ENCODE measurements at regions not wholly inside any gene's neighbourhood (a gene's known extent, or its start where the extent isn't known, plus 50 kb on each side); places are given as distances from the start of the nearest gene placed in this dataset.

DNA sequence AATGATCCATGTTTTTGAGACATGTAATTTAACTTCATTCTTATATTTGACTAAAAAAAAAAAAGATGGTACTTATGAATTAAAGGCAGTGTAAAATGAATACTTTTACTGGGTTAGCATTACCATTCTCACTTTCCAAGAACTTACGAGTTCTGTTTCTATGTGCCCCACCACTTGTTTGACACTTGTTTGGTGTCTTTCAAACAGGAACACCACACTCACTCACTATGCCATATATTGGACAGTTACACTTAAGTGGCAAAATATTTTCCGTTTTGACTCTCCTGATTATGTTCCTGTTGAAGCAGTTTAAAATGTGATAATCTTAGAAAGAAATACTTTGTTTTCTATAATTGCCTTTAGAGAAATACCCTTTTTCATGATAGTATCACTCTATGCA lies 56.6 kb upstream of the ATXN7L3B start:
- Histone ChIP-seq H2AFZ (ENCODE audit: low read length) (no peak overlapping the region), H3K9me3 (ENCODE audit: insufficient read depth in 2 of 2, low read depth in 1 of 2, low read length in 1 of 2) (no peaks in the 10 kb centered on the region), H3K79me2 (ENCODE audit: control insufficient read depth in 1 of 2, insufficient read depth in 2 of 2, low read length in 2 of 2) (no peaks in the 10 kb centered on the region), H2BK120ac (replicated peaks; ENCODE audit: low read depth, low read length) (no peak overlapping the region), H3K4me2 (ENCODE audit: insufficient read depth in 1 of 2, low read depth in 2 of 2, low read length in 2 of 2) (no peak overlapping the region), H2BK20ac (ENCODE audit: low read length) (no peak overlapping the region), H4K8ac (ENCODE audit: extremely low read depth, insufficient read depth, low read length) (no peak overlapping the region), H3K9ac (replicated peaks in 1 of 4; ENCODE audit: extremely low read depth in 1 of 4, low read depth in 3 of 4, low read length in 3 of 4) (no peak overlapping the region), H2BK5ac (ENCODE audit: low read depth, low read length) (no peak overlapping the region), H3K18ac (ENCODE audit: extremely low read depth, low read length) (no peak overlapping the region), H3K36me3 (ENCODE audit: control insufficient read depth in 2 of 4, insufficient read depth in 4 of 4, low read length in 3 of 4) (no peaks in the 10 kb centered on the region), H4K5ac (ENCODE audit: insufficient read length, low read depth, low read length) (no peak overlapping the region), H3K4me3 (ENCODE audit: extremely low read depth in 1 of 4, insufficient read depth in 2 of 4, low read depth in 3 of 4, low read length in 4 of 4) (no peak overlapping the region), H3K23ac (ENCODE audit: insufficient read length) (no peak overlapping the region), H3K4me1 (replicated peaks in 1 of 4; ENCODE audit: control insufficient read depth in 3 of 4, insufficient read depth in 4 of 4, low read length in 3 of 4) (peaks cover 0 to 1% (median under 1%) of the 10 kb centered on the region in 4 experiments; a peak in 2 of 7 replicates), H4K91ac (replicated peaks; ENCODE audit: insufficient read length, low read length) (no peak overlapping the region), H3K27ac (ENCODE audit: low read depth, low read length) (no peak overlapping the region), H3K27me3 (replicated peaks in 1 of 4; ENCODE audit: control insufficient read depth in 3 of 4, extremely low read depth in 1 of 4, insufficient read depth in 3 of 4, low read length in 3 of 4) (no peaks in the 10 kb centered on the region), H3K79me1 (ENCODE audit: low read depth, low read length) (no peaks in the 10 kb centered on the region), H3K23me2 (ENCODE audit: low read depth, low read length) (no peaks in the 10 kb centered on the region), H3K4ac (replicated peaks; ENCODE audit: insufficient read length, low read depth, low read length) (no peak overlapping the region), H3K56ac (replicated peaks; ENCODE audit: insufficient read length, low read depth, low read length) (no peak overlapping the region), H3K14ac (ENCODE audit: insufficient read length) (no peak overlapping the region), H2BK12ac (ENCODE audit: low read depth, low read length) (no peak overlapping the region), H2AK5ac (ENCODE audit: low read depth, low read length) (no peak overlapping the region), H2BK15ac (ENCODE audit: low read length) (no peak overlapping the region), H4K20me1 (replicated peaks in 1 of 2; ENCODE audit: control insufficient read depth in 1 of 2, insufficient read depth in 2 of 2, low read length in 2 of 2) (no peaks in the 10 kb centered on the region)
- no peak for DNase-seq (ENCODE audit: low read depth in 1 of 2, low spot score in 2 of 2)
- WGBS, 2 experiments (ENCODE audit: extremely low coverage in 1 of 2, insufficient coverage in 1 of 2, insufficient read length in 1 of 2, insufficient replicate concordance in 2 of 2, low coverage in 1 of 2, low lambda C conversion rate in 2 of 2, missing lambda C conversion rate in 1 of 2): 70% methylated on average over 2 of the region's 2 CpGs; no CpG with 5 or more reads in 1 of the 2 experiments
- no peak for FAIRE-seq
- ChIA-PET CTCF (ENCODE audit: partially characterized antibody) (interaction anchor here (1.2 kb wide), 1 partner anchor 55 kb away, joined by 3 read pairs; no protein-coding TSS in a partner anchor), POLR2A (ENCODE audit: partially characterized antibody) (no interaction called here)
- TF ChIP-seq GABPA (IDR thresholded peaks at IDR 0.05; ENCODE audit: borderline replicate concordance, insufficient read depth, low read length) (no peak), ASH2L (IDR thresholded peaks at IDR 0.05; ENCODE audit: low read length) (no peak), SAP30 (IDR thresholded peaks at IDR 0.05; ENCODE audit: insufficient read depth, insufficient replicate concordance, low read length) (no peak), MAFK (IDR thresholded peaks at IDR 0.05; ENCODE audit: low read depth, low read length) (no peak)

All from H1 (cell line).